ENCODE measurements at regions not wholly inside any gene's neighbourhood (a gene's known extent, or its start where the extent isn't known, plus 50 kb on each side); places are given as distances from the start of the nearest gene placed in this dataset.
"Not testable (repeated sequence)": the region's sequence is repeated elsewhere in the genome, so short reads cannot be mapped to it uniquely, and the experiment has no call there.

DNA sequence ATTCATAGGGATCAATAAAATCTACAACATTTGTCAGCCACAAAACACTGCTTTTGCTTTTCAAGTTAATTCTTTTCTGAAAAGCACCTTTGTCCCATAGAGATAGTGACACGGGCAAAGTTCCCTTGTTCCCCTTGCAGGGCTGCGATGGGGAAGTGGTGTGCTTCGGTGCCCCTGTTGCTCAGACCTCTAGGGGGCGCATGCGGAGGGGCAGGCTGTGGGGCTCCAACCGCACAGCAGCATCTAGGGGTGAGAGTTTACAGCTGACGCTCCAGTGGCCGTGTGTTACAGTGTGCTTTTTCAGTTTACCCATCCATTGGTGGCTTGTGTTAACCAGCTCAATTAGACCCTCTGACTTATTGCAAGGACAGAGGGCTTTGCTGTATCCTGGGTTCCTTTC is 1432.2 kb upstream of the ACVR2A start:
- peaks cover 27% of the 10 kb centered on the region for H3K4me1 ChIP-seq (ENCODE audit: insufficient read depth, low read length, poor library complexity, severe bottlenecking)
- CTCF ChIA-PET = no interaction called here
- BruUV-seq (replicated peaks) = no TSS peak

DNA sequence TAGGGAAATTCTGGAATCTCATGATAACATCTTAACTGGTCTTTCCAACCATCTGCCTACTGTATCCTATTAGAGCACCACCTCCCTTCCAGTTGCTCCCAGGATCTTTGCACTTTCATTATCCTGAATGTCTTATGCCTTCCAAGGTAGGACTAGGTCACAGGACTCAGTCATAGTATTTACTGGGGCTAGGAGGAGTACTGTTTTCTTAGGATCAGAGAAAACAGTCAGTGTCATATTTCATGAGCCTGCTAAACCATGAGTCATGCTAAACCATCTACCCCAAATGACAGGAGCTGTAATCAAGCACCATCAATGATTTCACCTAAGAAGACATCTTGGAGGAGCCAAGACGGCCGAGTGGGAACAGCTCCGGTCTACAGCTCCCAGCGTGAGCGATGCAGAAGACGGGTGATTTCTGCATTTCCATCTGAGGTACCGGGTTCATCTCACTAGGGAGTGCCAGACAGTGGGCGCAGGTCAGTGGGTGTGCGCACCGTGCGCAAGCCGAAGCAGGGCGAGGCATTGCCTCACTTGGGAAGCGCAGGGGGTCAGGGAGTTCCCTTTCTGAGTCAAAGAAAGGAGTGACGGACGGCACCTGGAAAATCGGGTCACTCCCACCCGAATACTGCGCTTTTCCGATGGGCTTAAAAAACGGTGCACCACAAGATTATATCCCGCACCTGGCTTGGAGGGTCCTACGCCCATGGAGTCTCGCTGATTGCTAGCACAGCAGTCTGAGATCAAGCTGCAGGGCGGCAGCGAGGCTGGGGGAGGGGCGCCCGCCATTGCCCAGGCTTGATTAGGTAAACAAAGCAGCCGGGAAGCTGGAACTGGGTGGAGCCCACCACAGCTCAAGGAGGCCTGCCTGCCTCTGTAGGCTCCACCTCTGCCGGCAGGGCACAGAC is 1439.2 kb upstream of the ACVR2A start:
- peak; percentile 19 for DNase-seq (ENCODE audit: low spot score)
- POLR2A ChIA-PET (ENCODE audit: low non-redundant PET); H3K27me3 ChIP-seq (replicated peaks; ENCODE audit: insufficient read depth, low read depth, low read length, poor library complexity); H3K9me3 ChIP-seq (ENCODE audit: low read depth, low read length, poor library complexity, severe bottlenecking); H3K36me3 ChIP-seq (ENCODE audit: insufficient read depth, low read length, poor library complexity, severe bottlenecking); H3K4me1 ChIP-seq (ENCODE audit: insufficient read depth, low read length, poor library complexity, severe bottlenecking); H3K4me3 ChIP-seq (ENCODE audit: low read depth, low read length, poor library complexity, severe bottlenecking); intact Hi-C loops (cut with micrococcal nuclease; ENCODE audit: unreplicated experiment); CTCF ChIA-PET; BruUV-seq (replicated peaks); H3K27ac ChIP-seq (ENCODE audit: low read depth, low read length, poor library complexity, severe bottlenecking): not testable (repeated sequence)

More for the DNA sequence above, 1432.2 kb upstream of the ACVR2A start:
- DNase-seq (ENCODE audit: low spot score) = no peak
- H3K27ac ChIP-seq (ENCODE audit: low read depth, low read length, poor library complexity, severe bottlenecking) = no peak overlapping the region
- POLR2A ChIA-PET (ENCODE audit: low non-redundant PET) = no interaction called here
- no peaks in the 10 kb centered on the region for H3K9me3 ChIP-seq (ENCODE audit: low read depth, low read length, poor library complexity, severe bottlenecking)
- intact Hi-C loops (cut with micrococcal nuclease; ENCODE audit: unreplicated experiment) = no loop called here
- no peaks in the 10 kb centered on the region for H3K27me3 ChIP-seq (replicated peaks; ENCODE audit: insufficient read depth, low read depth, low read length, poor library complexity)
- TF ChIP-seq EZH2 (IDR thresholded peaks at IDR 0.05; ENCODE audit: borderline replicate concordance, low read depth, low read length, poor library complexity, severe bottlenecking) = no peak
- TF ChIP-seq, protein P1, sequence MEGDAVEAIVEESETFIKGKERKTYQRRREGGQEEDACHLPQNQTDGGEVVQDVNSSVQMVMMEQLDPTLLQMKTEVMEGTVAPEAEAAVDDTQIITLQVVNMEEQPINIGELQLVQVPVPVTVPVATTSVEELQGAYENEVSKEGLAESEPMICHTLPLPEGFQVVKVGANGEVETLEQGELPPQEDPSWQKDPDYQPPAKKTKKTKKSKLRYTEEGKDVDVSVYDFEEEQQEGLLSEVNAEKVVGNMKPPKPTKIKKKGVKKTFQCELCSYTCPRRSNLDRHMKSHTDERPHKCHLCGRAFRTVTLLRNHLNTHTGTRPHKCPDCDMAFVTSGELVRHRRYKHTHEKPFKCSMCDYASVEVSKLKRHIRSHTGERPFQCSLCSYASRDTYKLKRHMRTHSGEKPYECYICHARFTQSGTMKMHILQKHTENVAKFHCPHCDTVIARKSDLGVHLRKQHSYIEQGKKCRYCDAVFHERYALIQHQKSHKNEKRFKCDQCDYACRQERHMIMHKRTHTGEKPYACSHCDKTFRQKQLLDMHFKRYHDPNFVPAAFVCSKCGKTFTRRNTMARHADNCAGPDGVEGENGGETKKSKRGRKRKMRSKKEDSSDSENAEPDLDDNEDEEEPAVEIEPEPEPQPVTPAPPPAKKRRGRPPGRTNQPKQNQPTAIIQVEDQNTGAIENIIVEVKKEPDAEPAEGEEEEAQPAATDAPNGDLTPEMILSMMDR (conservative IDR thresholded peaks at IDR 0.05; ENCODE audit: low read depth, low read length) = peak; percentile 40; the same call in 1 of the 2 replicates
- H3K4me3 ChIP-seq (ENCODE audit: low read depth, low read length, poor library complexity, severe bottlenecking) = no peak overlapping the region
- no peaks in the 10 kb centered on the region for H3K36me3 ChIP-seq (ENCODE audit: insufficient read depth, low read length, poor library complexity, severe bottlenecking)

DNA sequence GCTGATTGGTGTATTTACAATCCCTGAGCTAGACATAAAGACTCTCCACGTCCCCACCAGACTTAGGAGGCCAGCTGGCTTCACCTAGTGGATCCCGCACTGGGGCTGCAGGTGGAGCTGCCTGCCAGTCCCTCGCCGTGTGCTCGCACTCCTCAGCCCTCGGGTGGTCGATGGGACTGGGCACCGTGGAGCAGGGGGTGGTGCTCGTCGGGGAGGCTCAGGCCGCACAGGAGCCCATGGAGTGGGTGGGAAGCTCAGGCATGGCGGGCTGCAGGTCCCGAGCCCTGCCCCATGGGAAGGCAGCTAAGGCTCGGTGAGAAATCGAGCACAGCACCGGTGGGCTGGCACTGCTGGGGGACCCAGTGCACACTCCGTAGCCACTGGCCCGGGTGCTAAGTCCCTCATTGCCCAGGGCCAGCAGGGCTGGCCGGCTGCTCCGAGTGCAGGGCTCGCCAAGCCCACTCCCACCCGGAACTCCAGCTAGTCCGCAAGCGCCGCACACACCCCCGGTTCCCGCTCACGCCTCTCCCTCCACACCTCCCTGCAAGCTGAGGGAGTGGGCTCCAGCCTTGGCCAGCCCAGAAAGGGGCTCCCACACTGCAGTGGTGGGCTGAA is 1441.2 kb upstream of the ACVR2A start:
- H3K27me3 ChIP-seq (replicated peaks; ENCODE audit: insufficient read depth, low read depth, low read length, poor library complexity); H3K4me3 ChIP-seq (ENCODE audit: low read depth, low read length, poor library complexity, severe bottlenecking); BruUV-seq (replicated peaks); H3K36me3 ChIP-seq (ENCODE audit: insufficient read depth, low read length, poor library complexity, severe bottlenecking); POLR2A ChIA-PET (ENCODE audit: low non-redundant PET); CTCF ChIA-PET; H3K27ac ChIP-seq (ENCODE audit: low read depth, low read length, poor library complexity, severe bottlenecking); DNase-seq (ENCODE audit: low spot score); H3K9me3 ChIP-seq (ENCODE audit: low read depth, low read length, poor library complexity, severe bottlenecking); intact Hi-C loops (cut with micrococcal nuclease; ENCODE audit: unreplicated experiment); H3K4me1 ChIP-seq (ENCODE audit: insufficient read depth, low read length, poor library complexity, severe bottlenecking): not testable (repeated sequence)

DNA sequence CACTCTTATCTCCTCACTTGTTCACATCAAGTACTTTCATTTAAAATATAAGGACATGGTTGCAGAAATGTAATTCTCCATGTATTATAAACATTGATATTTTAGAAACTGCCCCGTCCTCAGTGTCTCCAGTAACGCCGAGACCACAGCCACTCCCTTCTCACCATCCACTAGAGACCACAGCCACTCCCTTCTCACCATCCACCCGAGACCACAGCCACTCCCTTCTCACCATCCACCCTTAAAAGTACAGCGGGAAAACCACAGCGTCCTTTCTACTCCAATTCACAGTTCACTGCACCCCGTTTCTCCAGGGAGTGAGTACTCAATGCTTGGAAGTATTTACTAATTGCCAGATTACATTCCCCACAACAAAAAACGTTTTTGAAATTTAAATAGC is 1452.2 kb upstream of the ACVR2A start:
- ChIA-PET CTCF (no interaction called here), POLR2A (ENCODE audit: low non-redundant PET) (no interaction called here)
- H3K9me3 ChIP-seq (ENCODE audit: low read depth, low read length, poor library complexity, severe bottlenecking) = no peaks in the 10 kb centered on the region
- no peak overlapping the region for H3K4me3 ChIP-seq (ENCODE audit: low read depth, low read length, poor library complexity, severe bottlenecking)
- no peaks in the 10 kb centered on the region for H3K27me3 ChIP-seq (replicated peaks; ENCODE audit: insufficient read depth, low read depth, low read length, poor library complexity)
- H3K4me1 ChIP-seq (ENCODE audit: insufficient read depth, low read length, poor library complexity, severe bottlenecking) = no peaks in the 10 kb centered on the region
- BruUV-seq (replicated peaks) = no TSS peak
- TF ChIP-seq, protein P1 (conservative IDR thresholded peaks at IDR 0.05; ENCODE audit: low read depth, low read length) = no peak
- no peak for TF ChIP-seq EZH2 (IDR thresholded peaks at IDR 0.05; ENCODE audit: borderline replicate concordance, low read depth, low read length, poor library complexity, severe bottlenecking)
- DNase-seq (ENCODE audit: low spot score) = no peak
- no peaks in the 10 kb centered on the region for H3K36me3 ChIP-seq (ENCODE audit: insufficient read depth, low read length, poor library complexity, severe bottlenecking)
- intact Hi-C loops (cut with micrococcal nuclease; ENCODE audit: unreplicated experiment) = no loop called here
- H3K27ac ChIP-seq (ENCODE audit: low read depth, low read length, poor library complexity, severe bottlenecking) = no peak overlapping the region
